H1 (cell line): ENCODE measurements at regions not wholly inside any gene's neighbourhood (a gene's known extent, or its start where the extent isn't known, plus 50 kb on each side); places are given as distances from the start of the nearest gene placed in this dataset.

Experiments used
- CTCF ChIA-PET: fragments of 300-600 bp; sonication (Branson Sonifier 250); formaldehyde crosslinking; loops from one replicate; lab custom pipeline; 2021; ENCODE audit not compliant: partially characterized antibody; lab: Charles Lee
- POLR2A ChIA-PET: fragments of 300-600 bp; sonication (Branson Sonifier 250); formaldehyde crosslinking; loops from one replicate; lab custom pipeline; 2021; ENCODE audit warnings: inconsistent platforms; ENCODE audit not compliant: partially characterized antibody; lab: Charles Lee
- DNase-seq, 2 experiments: peaks; one replicate each; pipeline versions ENCODE4 v3.0.0 to v3.0.0-alpha.2; 2010 to 2022; ENCODE audit warnings: low spot score in 2 of 2, low read depth in 1 of 2, mixed read lengths in 1 of 2
- FAIRE-seq: peaks from 2 replicates; lab custom pipeline; 2011; peaks lifted over from hg19 to GRCh38; lab: Jason Lieb, UNC
- H2AFZ ChIP-seq: 2 replicates; pipeline ENCODE4 v1.8.1; 2012; ENCODE audit warnings: low read length, inconsistent platforms
- H2AK5ac ChIP-seq: 2 replicates; pipeline ENCODE4 v1.6.1; 2013; ENCODE audit warnings: low read depth, low read length
- H2BK120ac ChIP-seq: replicated peaks from 2 replicates; pipeline ENCODE3; 2013; ENCODE audit warnings: low read depth, low read length, inconsistent platforms
- H2BK12ac ChIP-seq: 2 replicates; pipeline ENCODE4 v1.6.1; 2013; ENCODE audit warnings: low read depth, low read length
- H2BK15ac ChIP-seq: 2 replicates; pipeline ENCODE4 v1.6.1; 2013; ENCODE audit warnings: low read length
- H2BK20ac ChIP-seq: 2 replicates; pipeline ENCODE4 v1.6.1; 2013; ENCODE audit warnings: low read length
- H2BK5ac ChIP-seq: 2 replicates; pipeline ENCODE4 v1.6.1; 2013; ENCODE audit warnings: low read depth, low read length
- H3K14ac ChIP-seq: 2 replicates; pipeline ENCODE4 v1.6.1; 2013; ENCODE audit warnings: inconsistent platforms; ENCODE audit not compliant: insufficient read length
- H3K18ac ChIP-seq: 2 replicates; pipeline ENCODE4 v1.6.1; 2013; ENCODE audit warnings: low read length; ENCODE audit errors: extremely low read depth
- H3K23ac ChIP-seq: 2 replicates; pipeline ENCODE4 v1.6.1; 2013; ENCODE audit warnings: inconsistent platforms; ENCODE audit not compliant: insufficient read length
- H3K23me2 ChIP-seq: 2 replicates; pipeline ENCODE4 v1.6.1; 2013; ENCODE audit warnings: low read depth, low read length
- H3K27ac ChIP-seq: 2 replicates; pipeline ENCODE4 v1.6.1; 2011; ENCODE audit warnings: low read depth, low read length, inconsistent platforms
- H3K27me3 ChIP-seq, 4 experiments: replicated peaks in 1 of 4; 1 replicate in 1 of 4; 2 replicates in 3 of 4; pipeline versions ENCODE4 v1.6.1 to v1.8.1; 2011 to 2013; ENCODE audit warnings: low read length in 3 of 4, mild to moderate bottlenecking in 3 of 4, inconsistent platforms in 2 of 4, mixed read lengths in 2 of 4, moderate library complexity in 1 of 4; ENCODE audit not compliant: control insufficient read depth in 3 of 4, insufficient read depth in 3 of 4; ENCODE audit errors: extremely low read depth in 1 of 4
- H3K36me3 ChIP-seq, 4 experiments: 2 replicates each; pipeline versions ENCODE4 v1.6.1 to v1.8.1; 2011 to 2013; ENCODE audit warnings: mild to moderate bottlenecking in 4 of 4, low read length in 3 of 4, moderate library complexity in 2 of 4, control low read depth in 1 of 4, inconsistent platforms in 1 of 4; ENCODE audit not compliant: insufficient read depth in 4 of 4, control insufficient read depth in 2 of 4
- H3K4ac ChIP-seq: replicated peaks from 2 replicates; pipeline ENCODE3; 2013; ENCODE audit warnings: low read length, low read depth, mixed read lengths, inconsistent platforms; ENCODE audit not compliant: insufficient read length
- H3K4me1 ChIP-seq, 4 experiments: replicated peaks in 1 of 4; 1 replicate in 1 of 4; 2 replicates in 3 of 4; pipeline versions ENCODE4 v1.6.1 to v1.8.1; 2011 to 2013; ENCODE audit warnings: low read length in 3 of 4, inconsistent platforms in 2 of 4, mixed read lengths in 1 of 4; ENCODE audit not compliant: insufficient read depth in 4 of 4, control insufficient read depth in 3 of 4
- H3K4me2 ChIP-seq, 2 experiments: 2 replicates each; pipeline versions ENCODE4 v1.6.1 to v1.8.1; 2011 to 2013; ENCODE audit warnings: low read depth in 2 of 2, low read length in 2 of 2, control low read depth in 1 of 2, inconsistent platforms in 1 of 2, mild to moderate bottlenecking in 1 of 2; ENCODE audit not compliant: insufficient read depth in 1 of 2
- H3K4me3 ChIP-seq, 4 experiments: fragments of 200-600, 300-600 bp in 1 of 4; sonication (generic), shearing (Covaris generic), sonication (Bioruptor Twin) in 1 of 4; 2 replicates each; pipeline versions ENCODE4 v1.5.1 to v1.8.1; 2011 to 2016; ENCODE audit warnings: low read length in 4 of 4, low read depth in 3 of 4, control low read depth in 2 of 4, inconsistent platforms in 2 of 4, mild to moderate bottlenecking in 2 of 4, mixed read lengths in 1 of 4, moderate library complexity in 1 of 4; ENCODE audit not compliant: insufficient read depth in 2 of 4; ENCODE audit errors: extremely low read depth in 1 of 4
- H3K56ac ChIP-seq: replicated peaks from 2 replicates; pipeline ENCODE3; 2013; ENCODE audit warnings: low read depth, mild to moderate bottlenecking, mixed read lengths, low read length, inconsistent platforms; ENCODE audit not compliant: insufficient read length
- H3K79me1 ChIP-seq: 2 replicates; pipeline ENCODE4 v1.6.1; 2013; ENCODE audit warnings: low read depth, low read length, control low read depth
- H3K79me2 ChIP-seq, 2 experiments: 2 replicates each; pipeline versions ENCODE4 v1.6.1 to v1.8.1; 2012 to 2013; ENCODE audit warnings: low read length in 2 of 2, mild to moderate bottlenecking in 2 of 2, inconsistent platforms in 1 of 2; ENCODE audit not compliant: insufficient read depth in 2 of 2, control insufficient read depth in 1 of 2
- H3K9ac ChIP-seq, 4 experiments: replicated peaks in 1 of 4; 1 replicate in 1 of 4; 2 replicates in 3 of 4; pipeline versions ENCODE4 v1.6.1 to v1.8.1; 2011 to 2013; ENCODE audit warnings: low read depth in 3 of 4, low read length in 3 of 4, control low read depth in 2 of 4, mild to moderate bottlenecking in 2 of 4, moderate library complexity in 2 of 4, inconsistent platforms in 1 of 4; ENCODE audit errors: extremely low read depth in 1 of 4
- H3K9me3 ChIP-seq, 2 experiments: 2 replicates each; pipeline versions ENCODE4 v1.6.1 to v1.8.1; 2012 to 2013; ENCODE audit warnings: mild to moderate bottlenecking in 2 of 2, moderate library complexity in 2 of 2, control low read depth in 1 of 2, inconsistent platforms in 1 of 2, low read depth in 1 of 2, low read length in 1 of 2, mixed read lengths in 1 of 2; ENCODE audit not compliant: insufficient read depth in 2 of 2
- H4K20me1 ChIP-seq, 2 experiments: replicated peaks in 1 of 2; 2 replicates each; pipeline versions ENCODE3 to v1.8.1; 2011 to 2013; ENCODE audit warnings: inconsistent platforms in 2 of 2, low read length in 2 of 2, mild to moderate bottlenecking in 1 of 2; ENCODE audit not compliant: insufficient read depth in 2 of 2, control insufficient read depth in 1 of 2
- H4K5ac ChIP-seq: 2 replicates; pipeline ENCODE4 v1.6.1; 2013; ENCODE audit warnings: low read length, low read depth, mixed read lengths, inconsistent platforms; ENCODE audit not compliant: insufficient read length
- H4K8ac ChIP-seq: 2 replicates; pipeline ENCODE4 v1.8.0; 2013; ENCODE audit warnings: mild to moderate bottlenecking, moderate library complexity, low read length, inconsistent platforms; ENCODE audit not compliant: insufficient read depth; ENCODE audit errors: extremely low read depth
- H4K91ac ChIP-seq: replicated peaks from 2 replicates; pipeline ENCODE3; 2013; ENCODE audit warnings: low read length, mixed read lengths, inconsistent platforms; ENCODE audit not compliant: insufficient read length
- BACH1 ChIP-seq: IDR thresholded peaks from 2 replicates; pipeline ENCODE4 v1.6.1; 2012; ENCODE audit warnings: low read length, improper control_type of control experiment
- CHD2 ChIP-seq: IDR thresholded peaks from 2 replicates; pipeline ENCODE4 v1.6.1; 2012; ENCODE audit warnings: low read length, improper control_type of control experiment
- CTCF ChIP-seq, 3 experiments: IDR thresholded peaks; 1 replicate in 2 of 3; 2 replicates in 1 of 3; pipeline versions ENCODE4 v1.5.1 to v1.6.1; 2011; ENCODE audit warnings: low read length in 3 of 3, mild to moderate bottlenecking in 3 of 3, inconsistent platforms in 2 of 3, low read depth in 1 of 3, moderate library complexity in 1 of 3; ENCODE audit not compliant: insufficient read depth in 1 of 3; ENCODE audit errors: control extremely low read depth in 1 of 3
- FOSL1 ChIP-seq: IDR thresholded peaks from 2 replicates; pipeline ENCODE4 v1.6.1; 2011; ENCODE audit warnings: mild to moderate bottlenecking, low read depth, low read length, moderate library complexity; ENCODE audit not compliant: insufficient read depth
- JUN ChIP-seq: IDR thresholded peaks from 2 replicates; pipeline ENCODE4 v1.6.1; 2011; ENCODE audit warnings: low read depth, mild to moderate bottlenecking, improper control_type of control experiment, low read length
- NANOG ChIP-seq: IDR thresholded peaks from 2 replicates; pipeline ENCODE4 v1.6.1; 2011; ENCODE audit warnings: low read length, low read depth, mild to moderate bottlenecking, inconsistent platforms; ENCODE audit not compliant: insufficient read depth, poor library complexity, severe bottlenecking
- POU5F1 ChIP-seq: IDR thresholded peaks from 2 replicates; pipeline ENCODE4 v1.6.1; 2011; ENCODE audit warnings: low read depth, mild to moderate bottlenecking, low read length, moderate library complexity
- SIN3A ChIP-seq, 2 experiments: IDR thresholded peaks in 1 of 2; conservative IDR thresholded peaks in 1 of 2; 2 replicates each; pipeline ENCODE4 v1.6.1; 2011 to 2012; ENCODE audit warnings: low read length in 2 of 2, improper control_type of control experiment in 1 of 2, low read depth in 1 of 2, mild to moderate bottlenecking in 1 of 2
- ZNF274 ChIP-seq: IDR thresholded peaks from 2 replicates; pipeline ENCODE4 v1.7.0; 2012; ENCODE audit warnings: low read length, borderline replicate concordance; ENCODE audit errors: extremely low read depth
- WGBS, 2 experiments: shearing (Covaris generic) in 1 of 2; methylation state at CpG; one replicate each; pipeline versions ENCODE4 v1.1.6 to v1.1.7; 2013 to 2015; ENCODE audit warnings: low lambda C conversion rate in 2 of 2, mixed read lengths in 2 of 2, inconsistent platforms in 1 of 2, low coverage in 1 of 2, missing lambda C conversion rate in 1 of 2; ENCODE audit not compliant: insufficient replicate concordance in 2 of 2, insufficient coverage in 1 of 2, insufficient read length in 1 of 2; ENCODE audit errors: extremely low coverage in 1 of 2, missing lambda C conversion rate in 1 of 2; 5-methylcytosine and 5-hydroxymethylcytosine counted together

GRCh38 chr4:36445480-36445879, 164.1 kb downstream of the DTHD1 start:
- no peak overlapping the region for H3K4me2 ChIP-seq
- H3K4ac ChIP-seq: no peak overlapping the region
- H3K27me3 ChIP-seq: no peaks in the 10 kb centered on the region
- CTCF ChIA-PET: no interaction called here
- no peak overlapping the region for H4K8ac ChIP-seq
- no peak for DNase-seq
- no peaks in the 10 kb centered on the region for H4K20me1 ChIP-seq
- no peak overlapping the region for H2BK12ac ChIP-seq
- peak overlapping the region; percentile 68 for H2AFZ ChIP-seq
- H3K56ac ChIP-seq: no peak overlapping the region
- no peak overlapping the region for H3K4me3 ChIP-seq
- H4K91ac ChIP-seq: no peak overlapping the region
- H3K36me3 ChIP-seq: no peaks in the 10 kb centered on the region
- H2BK5ac ChIP-seq: no peak overlapping the region
- no peak overlapping the region for H3K18ac ChIP-seq
- H3K27ac ChIP-seq: no peak overlapping the region
- H3K79me2 ChIP-seq: no peaks in the 10 kb centered on the region
- no peak overlapping the region for H2AK5ac ChIP-seq
- H3K79me1 ChIP-seq: no peaks in the 10 kb centered on the region
- no peaks in the 10 kb centered on the region for H3K23me2 ChIP-seq
- H3K14ac ChIP-seq: no peak overlapping the region
- H3K9me3 ChIP-seq: no peaks in the 10 kb centered on the region
- 95% methylated on average over 2 of the region's 2 CpGs; no CpG with 5 or more reads in 1 of the 2 experiments for WGBS, 2 experiments
- no peak overlapping the region for H3K23ac ChIP-seq
- H2BK15ac ChIP-seq: no peak overlapping the region
- no peak overlapping the region for H2BK20ac ChIP-seq
- H3K9ac ChIP-seq: no peak overlapping the region
- FAIRE-seq: no peak
- POLR2A ChIA-PET: interaction anchor here (0.5 kb wide), 1 partner anchor 426 kb away, joined by 3 read pairs; no protein-coding TSS in a partner anchor
- no peak overlapping the region for H4K5ac ChIP-seq
- no peak overlapping the region for H2BK120ac ChIP-seq
- H3K4me1 ChIP-seq: no peaks in the 10 kb centered on the region
- TF ChIP-seq SIN3A (conservative IDR thresholded peaks at IDR 0.05 in 1 of 2, IDR thresholded peaks at IDR 0.05 in 1 of 2; ENCODE audit: low read depth in 1 of 2, low read length in 2 of 2): no peak
- no peak for TF ChIP-seq BACH1
- TF ChIP-seq POU5F1: no peak
- TF ChIP-seq ZNF274: no peak
- no peak for TF ChIP-seq FOSL1
- TF ChIP-seq JUN: no peak
- TF ChIP-seq CHD2: no peak
- no peak for TF ChIP-seq CTCF (IDR thresholded peaks at IDR 0.05; ENCODE audit: control extremely low read depth in 1 of 3, insufficient read depth in 1 of 3, low read depth in 1 of 3, low read length in 3 of 3)
- no peak for TF ChIP-seq NANOG
